Left hindlimb (tissue), 1 donor: ENCODE measurements at regions not wholly inside any gene's neighbourhood (a gene's known extent, or its start where the extent isn't known, plus 50 kb on each side); places are given as distances from the start of the nearest gene placed in this dataset.
A peak's percentile ranks its signal among the peaks of the same experiment; 100 is the strongest.

Source experiments
- DNase-seq: peaks from one replicate; pipeline ENCODE4 v3.0.0-alpha.2; 2018

GRCh38 chr1:219521325-219521724 is 91.6 kb downstream of the ZC3H11B start:
- DNase-seq = no peak

DNA sequence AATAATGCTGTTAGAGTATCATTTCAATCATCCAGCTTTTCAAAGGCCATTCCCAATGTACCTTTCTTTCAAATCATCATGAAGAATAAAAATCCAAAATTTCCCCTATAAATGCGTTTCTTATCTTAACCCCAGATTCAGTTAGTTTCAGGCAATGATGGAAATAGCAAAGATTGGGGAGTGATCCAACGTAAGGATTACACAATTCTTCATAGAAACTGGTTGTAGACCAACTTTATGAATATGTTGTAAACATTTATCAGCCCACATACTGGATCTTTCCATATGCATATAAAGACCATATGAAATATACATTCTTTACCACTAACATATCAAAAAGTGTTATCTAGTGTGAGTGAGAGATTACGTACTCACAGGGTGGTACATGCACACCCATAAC is 92.7 kb downstream of the ZC3H11B start:
- no peak for DNase-seq

DNA sequence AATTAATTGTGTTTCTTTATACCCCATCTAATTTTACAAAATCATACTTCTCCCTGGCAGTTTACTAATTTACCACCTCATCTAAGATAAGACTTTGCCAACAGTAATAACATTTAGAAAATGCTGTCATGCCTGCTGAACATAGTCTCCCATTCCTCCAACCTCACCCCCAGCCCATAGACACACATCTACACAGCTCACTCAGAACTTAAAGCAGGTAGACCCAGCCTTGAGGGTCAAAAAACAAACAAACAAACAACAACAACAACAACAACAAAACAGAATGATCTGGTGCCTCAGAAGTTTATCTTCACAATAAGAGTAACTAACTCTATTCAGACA is 94.0 kb downstream of the ZC3H11B start:
- no peak for DNase-seq

GRCh38 chr1:219518168-219518906 is 94.6 kb downstream of the ZC3H11B start:
- DNase-seq = no peak

DNA sequence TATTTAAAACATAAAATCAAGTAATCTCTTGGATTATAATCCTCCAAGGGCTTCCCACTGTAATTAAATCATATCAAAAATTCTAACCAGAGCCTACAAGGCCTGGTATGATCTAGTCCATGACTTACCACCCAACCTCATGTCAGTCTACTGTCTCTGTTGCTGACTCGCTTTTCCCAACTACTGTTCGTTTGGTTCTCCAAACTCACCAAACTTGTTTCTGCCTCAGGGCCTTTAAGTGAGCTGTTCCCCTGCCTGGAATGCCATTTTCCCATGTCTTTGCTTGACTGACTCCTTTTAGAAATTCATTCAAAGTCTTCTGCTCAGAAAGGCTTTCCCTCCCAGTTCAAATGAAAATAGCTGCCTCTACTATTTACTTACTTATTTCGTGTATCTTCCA is 95.9 kb downstream of the ZC3H11B start:
- no peak for DNase-seq

DNA sequence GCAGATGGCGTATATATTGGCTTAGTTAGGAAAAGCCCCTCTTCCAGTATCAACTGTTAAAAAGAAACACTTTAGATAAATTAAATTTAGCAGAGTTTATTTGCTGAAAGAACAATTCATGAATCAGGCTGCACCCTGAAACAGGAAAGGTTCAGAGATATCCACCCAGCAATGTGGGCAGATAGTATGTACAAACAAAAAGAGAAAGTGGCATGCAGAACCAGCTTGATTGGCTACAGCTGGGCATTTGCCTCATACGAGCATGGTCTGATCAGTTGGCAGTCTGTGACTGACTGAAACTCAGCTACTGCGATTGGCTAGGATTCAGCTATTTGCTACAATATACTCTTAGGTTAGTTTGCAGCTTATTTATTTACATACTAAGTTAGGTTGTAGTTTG is 98.2 kb downstream of the ZC3H11B start:
- DNase-seq = no peak

DNA sequence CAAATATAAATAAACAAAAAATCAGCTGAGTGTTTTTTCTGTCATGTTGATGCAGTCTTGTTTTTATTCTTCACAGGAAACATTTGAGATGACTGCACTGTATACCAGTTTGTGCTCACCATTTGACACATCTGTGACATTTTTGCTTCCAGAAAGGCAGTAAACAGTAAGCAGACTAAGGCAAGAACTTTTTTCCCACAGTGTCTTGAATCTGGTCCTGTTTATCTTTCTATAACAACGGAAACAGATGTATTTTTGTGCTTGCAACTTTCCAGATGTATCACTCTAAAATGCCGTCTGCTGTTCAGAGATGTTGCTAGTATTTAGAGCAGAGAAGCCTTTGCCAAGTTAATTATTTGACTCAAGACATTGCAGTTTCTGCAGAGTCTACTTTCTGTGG is 105.5 kb downstream of the ZC3H11B start:
- no peak for DNase-seq

DNA sequence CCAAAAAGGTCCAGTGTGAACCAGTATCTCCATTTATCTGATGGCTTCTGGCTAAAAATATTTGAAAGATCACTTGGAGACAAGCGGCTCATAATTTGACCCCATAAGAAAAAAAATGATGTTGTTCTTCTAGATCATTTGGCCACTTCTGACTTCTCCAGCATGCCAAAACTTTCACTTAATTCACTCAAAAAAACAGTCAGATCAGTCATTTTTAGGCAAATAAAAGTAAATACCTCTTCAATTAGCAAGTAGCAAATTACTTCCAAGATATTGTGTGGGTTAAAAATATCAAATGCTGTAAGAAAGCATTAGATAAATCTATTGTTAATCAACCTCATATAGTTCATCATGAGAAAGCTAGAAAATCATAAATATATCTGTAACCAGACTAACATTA is 106.0 kb downstream of the ZC3H11B start:
- DNase-seq = no peak

DNA sequence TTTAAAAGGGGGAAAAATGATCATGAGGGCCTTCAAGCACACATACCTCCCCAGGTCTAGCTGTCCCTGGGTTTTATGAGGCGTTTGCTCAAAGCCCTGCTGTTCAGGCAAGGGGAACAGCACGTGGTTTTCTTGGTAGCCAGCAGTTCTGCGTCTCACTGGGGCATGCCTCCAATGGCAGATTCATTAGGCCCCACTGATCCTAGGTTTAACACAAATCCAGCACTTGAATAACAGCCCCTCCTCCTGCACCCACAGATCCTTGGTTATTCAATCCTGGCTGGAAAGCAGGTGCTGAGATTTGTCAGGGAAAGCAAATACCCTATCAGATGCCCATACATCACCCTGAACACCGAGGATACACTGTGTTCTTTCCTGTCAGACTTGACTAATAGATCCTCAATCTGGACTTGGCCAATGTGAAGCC is 106.4 kb downstream of the ZC3H11B start:
- DNase-seq = no peak

DNA sequence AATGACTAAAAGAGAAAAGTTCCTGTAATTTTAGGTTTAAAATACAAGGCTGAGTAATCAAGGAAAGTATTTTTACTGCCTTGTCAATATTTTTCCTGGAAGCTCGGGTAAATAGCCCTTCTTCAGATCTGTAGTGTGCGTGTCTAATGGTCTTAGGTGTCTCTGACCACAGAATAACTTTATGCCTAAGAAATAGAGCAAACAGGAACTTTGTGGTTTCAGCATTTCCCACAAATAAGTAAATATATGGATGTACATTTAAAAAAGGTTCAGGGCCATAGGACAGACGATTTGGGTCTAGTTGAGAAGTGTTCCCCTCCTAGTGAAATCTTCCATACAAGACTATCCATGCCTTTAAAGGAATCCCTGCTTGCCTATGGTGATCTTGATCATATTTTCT is 107.0 kb downstream of the ZC3H11B start:
- no peak for DNase-seq

DNA sequence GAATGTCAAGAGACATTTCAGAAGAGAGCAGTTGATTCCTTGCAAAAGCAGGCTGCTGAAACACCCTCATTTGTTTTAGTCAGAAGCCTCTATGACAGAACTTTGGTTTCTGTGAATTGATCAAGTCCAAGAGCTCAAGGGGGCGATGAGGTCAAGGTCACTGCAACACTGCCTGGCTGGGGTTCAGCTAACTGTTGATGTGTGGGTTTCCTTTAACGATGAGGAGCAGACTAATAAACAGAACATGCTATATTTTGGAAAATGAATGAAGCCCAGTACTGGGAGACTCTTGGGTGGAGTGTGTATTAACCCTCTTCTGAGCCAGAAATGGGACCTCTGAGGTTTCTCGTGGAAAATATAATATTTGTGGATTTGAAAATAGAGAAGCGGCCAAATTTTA is 109.3 kb downstream of the ZC3H11B start:
- DNase-seq = peak; percentile 54

GRCh38 chr1:219500327-219500897 is 112.5 kb downstream of the ZC3H11B start:
- DNase-seq = no peak

GRCh38 chr1:219498666-219499065 is 114.2 kb downstream of the ZC3H11B start:
- no peak for DNase-seq

GRCh38 chr1:219495737-219496408 is 117.0 kb downstream of the ZC3H11B start:
- DNase-seq = no peak

DNA sequence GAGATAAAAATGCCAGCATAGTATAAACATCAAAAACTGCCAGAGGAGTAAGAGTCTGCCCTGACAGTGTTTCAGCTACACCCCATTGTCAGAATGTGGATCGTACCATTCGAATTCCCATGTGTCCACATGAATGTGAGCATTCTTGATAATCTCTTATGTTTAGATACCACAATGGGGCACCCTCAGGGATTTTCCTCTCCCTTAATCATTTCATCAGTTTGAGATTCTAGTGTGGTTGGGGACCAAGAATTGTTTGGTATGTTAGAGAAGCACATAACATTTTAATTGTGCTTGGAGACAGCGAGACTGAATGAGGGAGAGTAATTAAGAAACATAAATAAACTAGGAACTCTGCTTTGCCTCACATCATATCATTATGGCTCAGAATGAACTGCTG is 120.2 kb downstream of the ZC3H11B start:
- DNase-seq = no peak

DNA sequence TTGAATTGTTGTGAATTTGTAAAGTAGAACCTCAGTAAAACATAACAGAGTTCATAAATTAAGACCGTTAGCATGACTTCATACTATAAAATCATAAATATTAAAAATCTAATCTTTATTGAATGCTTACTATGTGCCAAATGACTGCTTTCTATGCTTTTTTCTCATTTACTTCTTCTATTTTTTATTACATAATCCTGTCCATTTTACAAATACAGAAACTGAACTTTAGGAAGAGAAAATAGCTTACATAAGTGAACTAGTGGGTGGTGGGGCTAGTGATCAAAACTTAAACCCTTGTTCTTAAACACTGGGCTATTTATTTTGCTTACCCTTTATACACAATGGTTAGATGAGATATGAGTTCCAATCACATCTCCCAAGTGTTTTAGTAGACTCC is 122.3 kb downstream of the ZC3H11B start:
- DNase-seq = no peak

GRCh38 chr1:219489636-219490035 is 123.3 kb downstream of the ZC3H11B start:
- DNase-seq = no peak

- no peak for DNase-seq
Measured at GRCh38 chr1:219488275-219488674, 124.6 kb downstream of the ZC3H11B start.

DNA sequence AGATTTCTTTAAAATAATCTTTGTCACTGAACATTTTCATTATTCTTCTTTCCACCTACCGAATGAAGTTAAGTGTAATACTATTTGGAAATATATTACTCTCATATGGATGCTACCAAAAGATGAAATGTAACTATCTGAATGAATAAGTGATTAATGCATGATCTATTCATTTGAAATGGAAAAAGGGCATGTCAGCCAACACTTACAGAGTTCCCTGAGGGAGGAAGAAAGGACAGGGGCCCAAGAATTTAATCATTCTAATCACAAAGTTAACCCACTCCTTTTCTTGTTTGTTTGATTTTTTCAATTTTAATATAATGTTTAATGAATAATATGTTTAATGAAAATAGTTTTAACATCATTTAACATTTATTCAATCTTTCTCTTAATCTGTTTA is 129.4 kb downstream of the ZC3H11B start:
- no peak for DNase-seq

DNA sequence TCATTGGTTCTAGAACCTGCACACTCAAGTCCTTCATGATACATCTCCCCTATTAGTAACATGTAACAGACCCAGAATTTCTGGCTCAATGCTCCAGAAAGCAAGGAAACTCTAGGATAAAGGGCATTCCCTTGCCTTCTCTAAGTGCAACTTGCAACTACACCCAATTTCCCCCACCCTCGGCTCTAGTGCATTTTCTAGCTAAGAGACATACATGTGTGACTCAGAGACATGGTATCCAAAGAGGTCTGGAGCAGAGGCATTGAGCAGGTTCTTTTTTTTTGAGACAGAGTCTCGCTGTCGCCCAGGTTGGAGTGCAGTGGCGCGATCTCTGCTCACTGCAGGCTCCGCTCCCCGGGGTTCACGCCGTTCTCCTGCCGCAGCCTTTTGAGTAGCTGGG is 132.9 kb downstream of the ZC3H11B start:
- DNase-seq = no peak

DNA sequence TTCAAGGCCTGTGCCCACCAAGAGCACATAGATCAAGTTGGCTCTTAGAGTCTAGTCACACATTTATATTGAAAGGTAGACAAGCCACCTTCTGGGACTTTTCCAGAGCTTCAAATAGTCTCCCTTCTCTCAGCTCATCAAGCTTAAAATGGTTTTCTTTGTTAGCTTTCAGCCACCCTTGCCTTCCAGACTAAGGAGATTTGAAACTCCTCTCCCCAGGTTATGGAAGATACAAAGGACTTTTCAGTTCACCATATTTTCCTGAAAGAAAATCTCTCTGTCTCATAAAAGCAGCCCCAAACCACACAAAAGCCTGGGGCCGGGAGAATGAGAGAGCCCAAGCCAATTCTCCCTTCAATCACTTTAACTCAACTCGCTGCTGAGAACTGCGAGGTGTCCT is 134.1 kb downstream of the ZC3H11B start:
- DNase-seq = no peak

- DNase-seq = no peak
Measured at GRCh38 chr1:219477861-219478260, 135.0 kb downstream of the ZC3H11B start.

DNA sequence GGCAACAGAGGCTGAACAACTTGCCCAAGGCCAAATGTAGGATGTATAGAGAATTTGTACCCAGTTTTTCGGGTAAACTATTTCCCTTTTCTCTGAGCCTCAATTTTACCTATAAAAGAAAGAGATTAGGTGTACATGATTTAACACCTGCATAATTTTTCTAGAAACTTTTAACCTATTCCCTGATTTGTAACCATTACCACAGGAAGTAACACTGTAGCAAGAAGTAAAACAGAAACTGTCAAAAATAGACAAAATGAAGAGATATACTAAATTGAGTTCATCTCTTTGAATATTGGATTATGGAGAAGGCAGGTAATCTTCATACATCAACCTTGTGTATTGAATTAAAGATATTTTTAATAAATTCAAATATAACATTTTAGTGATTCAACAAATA is 136.2 kb downstream of the ZC3H11B start:
- no peak for DNase-seq

DNA sequence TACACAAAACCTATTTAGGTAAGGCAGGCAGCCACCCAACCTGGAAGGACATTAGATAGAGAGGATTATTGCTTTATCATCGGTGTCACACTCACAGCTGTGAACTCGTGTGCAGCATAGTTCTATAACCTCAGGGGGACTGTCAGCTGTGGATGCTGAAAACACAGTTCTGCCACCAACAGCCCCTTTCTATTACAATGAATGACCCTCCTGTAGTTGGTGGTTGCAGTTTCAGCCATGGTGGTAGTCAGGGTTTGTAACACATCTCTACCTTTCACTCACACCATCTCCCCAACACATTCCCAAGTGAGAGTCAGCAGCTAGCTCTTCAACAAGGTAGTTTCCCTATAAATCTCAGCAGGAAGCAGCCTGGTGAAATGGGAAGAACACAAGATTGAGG is 136.8 kb downstream of the ZC3H11B start:
- DNase-seq = no peak

GRCh38 chr1:219472596-219472995 is 140.3 kb downstream of the ZC3H11B start:
- DNase-seq = no peak
